SK-N-SH treated with all-trans-retinoic acid at 6 μM for 48 hours (cell line): ENCODE measurements at regions not wholly inside any gene's neighbourhood (a gene's known extent, or its start where the extent isn't known, plus 50 kb on each side); places are given as distances from the start of the nearest gene placed in this dataset.

ENCODE experiments used
- ATAC-seq: fragments of 200-7000 bp; cut with Tn5 transposase; 3 replicates; pipeline ENCODE4 v1.9.1; 2020; ENCODE audit warnings: mild to moderate bottlenecking, moderate library complexity
- ARNTL ChIP-seq: fragments of 450-650 bp; formaldehyde crosslinking; IDR thresholded peaks from 2 replicates; pipeline ENCODE4 v1.5.0; 2020; ENCODE audit warnings: low read depth, mild to moderate bottlenecking, moderate library complexity, borderline replicate concordance
- BACH2 ChIP-seq: fragments of 250-450 bp; sonication (Bioruptor Pico); IDR thresholded peaks from 2 replicates; pipeline ENCODE4 v1.9.0; 2021; ENCODE audit warnings: mild to moderate bottlenecking, borderline replicate concordance
- CSDC2 ChIP-seq: fragments of 250-450 bp; sonication (Bioruptor Pico); IDR thresholded peaks from 2 replicates; pipeline ENCODE4 v1.5.0; 2020; ENCODE audit warnings: mild to moderate bottlenecking, moderate library complexity
- ESRRG ChIP-seq: fragments of 250-450 bp; sonication (Bioruptor Pico); IDR thresholded peaks from 2 replicates; pipeline ENCODE4 v1.6.1; 2021; ENCODE audit warnings: mild to moderate bottlenecking
- GLIS3 ChIP-seq: fragments of 250-450 bp; sonication (Bioruptor Pico); IDR thresholded peaks from 2 replicates; pipeline ENCODE4 v1.5.0; 2020; ENCODE audit warnings: mild to moderate bottlenecking, moderate library complexity
- ISL1 ChIP-seq: fragments of 250-450 bp; sonication (Bioruptor Pico); IDR thresholded peaks from 2 replicates; pipeline ENCODE4 v2.1.2; 2022; ENCODE audit warnings: mild to moderate bottlenecking, moderate library complexity
- OSR1 ChIP-seq: fragments of 250-450 bp; sonication (Bioruptor Pico); IDR thresholded peaks from 2 replicates; pipeline ENCODE4 v1.8.0; 2022; ENCODE audit warnings: moderate library complexity, mild to moderate bottlenecking, inconsistent platforms
- RARB ChIP-seq: fragments of 250-450 bp; sonication (Bioruptor Pico); IDR thresholded peaks from 2 replicates; pipeline ENCODE4 v1.8.0; 2021; ENCODE audit warnings: mild to moderate bottlenecking, moderate library complexity
- SNAI2 ChIP-seq: fragments of 250-450 bp; sonication (Bioruptor Pico); IDR thresholded peaks from 2 replicates; pipeline ENCODE4 v1.5.0; 2020; ENCODE audit warnings: mild to moderate bottlenecking, moderate library complexity
- TCF4 ChIP-seq: fragments of 250-450 bp; sonication (Bioruptor Pico); IDR thresholded peaks from 2 replicates; pipeline ENCODE4 v1.8.0; 2021; ENCODE audit warnings: mild to moderate bottlenecking, moderate library complexity, borderline replicate concordance
- TOX ChIP-seq: fragments of 250-450 bp; sonication (Bioruptor Pico); IDR thresholded peaks from 2 replicates; pipeline ENCODE4 v1.8.0; 2021; ENCODE audit warnings: mild to moderate bottlenecking, moderate library complexity, borderline replicate concordance
- ZC3H10 ChIP-seq: fragments of 250-450 bp; sonication (Bioruptor Pico); IDR thresholded peaks from 2 replicates; pipeline ENCODE4 v1.5.1; 2021; ENCODE audit warnings: mild to moderate bottlenecking, moderate library complexity
- ZFP3 ChIP-seq: fragments of 250-450 bp; sonication (Bioruptor Pico); IDR thresholded peaks from 2 replicates; pipeline ENCODE4 v1.5.0; 2020; ENCODE audit warnings: mild to moderate bottlenecking, moderate library complexity
- ZFP30 ChIP-seq: fragments of 450-650 bp; formaldehyde crosslinking; IDR thresholded peaks from 2 replicates; pipeline ENCODE4 v1.5.0; 2022; ENCODE audit warnings: mild to moderate bottlenecking, moderate library complexity
- ZNF565 ChIP-seq: fragments of 450-650 bp; formaldehyde crosslinking; conservative IDR thresholded peaks from 2 replicates; pipeline ENCODE4 v1.5.0; 2020; ENCODE audit warnings: low read depth, mild to moderate bottlenecking, moderate library complexity
- ZNF70 ChIP-seq: fragments of 450-650 bp; formaldehyde crosslinking; IDR thresholded peaks from 2 replicates; pipeline ENCODE4 v1.5.0; 2020; ENCODE audit warnings: mild to moderate bottlenecking, moderate library complexity
- ZNF8 ChIP-seq: fragments of 450-650 bp; formaldehyde crosslinking; IDR thresholded peaks from 2 replicates; pipeline ENCODE4 v1.5.0; 2020; ENCODE audit warnings: mild to moderate bottlenecking, moderate library complexity
- TF ChIP-seq, protein P1 (sequence below): fragments of 250-450 bp; sonication (Bioruptor Pico); IDR thresholded peaks from 2 replicates; pipeline ENCODE4 v1.8.0; 2020; ENCODE audit warnings: mild to moderate bottlenecking, moderate library complexity, borderline replicate concordance
- TF ChIP-seq, protein P2 (sequence below): fragments of 250-450 bp; sonication (Bioruptor Pico); IDR thresholded peaks from 2 replicates; pipeline ENCODE4 v1.5.1; 2020; ENCODE audit warnings: low read depth, mild to moderate bottlenecking, moderate library complexity
- TF ChIP-seq, protein P3 (sequence below): fragments of 250-450 bp; sonication (Bioruptor Pico); IDR thresholded peaks from 2 replicates; pipeline ENCODE4 v1.8.0; 2021; ENCODE audit warnings: low read depth, mild to moderate bottlenecking, moderate library complexity, borderline replicate concordance
- TF ChIP-seq, protein P4 (sequence below): fragments of 250-450 bp; sonication (Bioruptor Pico); IDR thresholded peaks from 2 replicates; pipeline ENCODE4 v1.5.0; 2020; ENCODE audit warnings: mild to moderate bottlenecking, moderate library complexity

DNA sequence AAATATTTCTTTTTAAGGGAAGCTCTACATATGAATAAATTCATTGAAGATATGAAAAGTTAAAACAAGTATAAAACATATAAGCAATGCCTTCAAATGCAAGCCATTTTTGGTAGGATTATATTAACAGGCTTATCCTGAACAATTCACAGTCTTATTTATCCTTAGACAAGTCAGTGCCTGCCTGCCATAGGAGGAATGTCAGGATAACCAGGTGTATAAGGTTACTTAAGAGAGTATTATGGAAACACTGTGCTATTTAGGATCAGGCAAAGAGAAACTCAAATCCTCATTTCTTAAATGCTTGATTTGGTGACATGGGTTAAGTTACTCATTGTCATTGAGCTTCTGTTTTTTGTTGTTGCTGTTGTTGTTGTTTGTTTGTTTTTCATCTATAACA is 2029.9 kb upstream of the AGA start:
- no peak for ATAC-seq
- no peak for TF ChIP-seq GLIS3
- TF ChIP-seq, protein P1, sequence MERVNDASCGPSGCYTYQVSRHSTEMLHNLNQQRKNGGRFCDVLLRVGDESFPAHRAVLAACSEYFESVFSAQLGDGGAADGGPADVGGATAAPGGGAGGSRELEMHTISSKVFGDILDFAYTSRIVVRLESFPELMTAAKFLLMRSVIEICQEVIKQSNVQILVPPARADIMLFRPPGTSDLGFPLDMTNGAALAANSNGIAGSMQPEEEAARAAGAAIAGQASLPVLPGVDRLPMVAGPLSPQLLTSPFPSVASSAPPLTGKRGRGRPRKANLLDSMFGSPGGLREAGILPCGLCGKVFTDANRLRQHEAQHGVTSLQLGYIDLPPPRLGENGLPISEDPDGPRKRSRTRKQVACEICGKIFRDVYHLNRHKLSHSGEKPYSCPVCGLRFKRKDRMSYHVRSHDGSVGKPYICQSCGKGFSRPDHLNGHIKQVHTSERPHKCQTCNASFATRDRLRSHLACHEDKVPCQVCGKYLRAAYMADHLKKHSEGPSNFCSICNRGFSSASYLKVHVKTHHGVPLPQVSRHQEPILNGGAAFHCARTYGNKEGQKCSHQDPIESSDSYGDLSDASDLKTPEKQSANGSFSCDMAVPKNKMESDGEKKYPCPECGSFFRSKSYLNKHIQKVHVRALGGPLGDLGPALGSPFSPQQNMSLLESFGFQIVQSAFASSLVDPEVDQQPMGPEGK = no peak
- TF ChIP-seq TCF4 (CRISPR knock-in tag) = no peak
- TF ChIP-seq BACH2 (CRISPR knock-in tag) = no peak
- no peak for TF ChIP-seq ARNTL
- no peak for TF ChIP-seq ZFP3 (CRISPR knock-in tag)
- no peak for TF ChIP-seq CSDC2 (CRISPR knock-in tag)

DNA sequence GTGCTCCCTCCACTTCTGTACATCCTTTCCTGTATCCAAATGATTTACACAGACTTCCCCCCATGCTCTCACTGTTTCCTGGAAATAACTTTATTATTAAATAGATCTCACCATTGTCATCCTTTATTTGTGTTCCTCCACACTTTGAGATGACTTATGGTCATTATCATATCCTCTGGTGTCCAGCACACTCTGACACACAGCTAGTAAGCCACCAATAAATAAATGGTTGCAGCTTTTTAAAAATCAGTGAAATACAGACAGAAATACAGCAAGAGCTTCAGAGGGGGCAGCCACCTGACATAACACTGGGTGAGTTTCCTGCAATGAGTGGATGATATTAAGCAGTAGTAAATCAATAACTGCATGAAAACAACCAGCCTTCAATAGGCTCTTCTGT is 2036.4 kb upstream of the AGA start:
- ATAC-seq = no peak
- TF ChIP-seq TCF4 (CRISPR knock-in tag) (no peak), ZFP30 (CRISPR knock-in tag) (no peak), ZNF8 (CRISPR knock-in tag) (no peak), SNAI2 (CRISPR knock-in tag) (no peak), GLIS3 (no peak), CSDC2 (CRISPR knock-in tag) (no peak), ISL1 (CRISPR knock-in tag) (no peak), ZNF565 (CRISPR knock-in tag) (no peak), ZC3H10 (CRISPR knock-in tag) (no peak), RARB (CRISPR knock-in tag) (no peak), TOX (CRISPR knock-in tag) (no peak), BACH2 (CRISPR knock-in tag) (no peak), ARNTL (no peak), ESRRG (CRISPR knock-in tag) (no peak)
- TF ChIP-seq, protein P2, sequence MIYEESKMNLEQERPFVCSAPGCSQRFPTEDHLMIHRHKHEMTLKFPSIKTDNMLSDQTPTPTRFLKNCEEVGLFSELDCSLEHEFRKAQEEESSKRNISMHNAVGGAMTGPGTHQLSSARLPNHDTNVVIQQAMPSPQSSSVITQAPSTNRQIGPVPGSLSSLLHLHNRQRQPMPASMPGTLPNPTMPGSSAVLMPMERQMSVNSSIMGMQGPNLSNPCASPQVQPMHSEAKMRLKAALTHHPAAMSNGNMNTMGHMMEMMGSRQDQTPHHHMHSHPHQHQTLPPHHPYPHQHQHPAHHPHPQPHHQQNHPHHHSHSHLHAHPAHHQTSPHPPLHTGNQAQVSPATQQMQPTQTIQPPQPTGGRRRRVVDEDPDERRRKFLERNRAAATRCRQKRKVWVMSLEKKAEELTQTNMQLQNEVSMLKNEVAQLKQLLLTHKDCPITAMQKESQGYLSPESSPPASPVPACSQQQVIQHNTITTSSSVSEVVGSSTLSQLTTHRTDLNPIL (CRISPR knock-in tag) = no peak
- TF ChIP-seq, protein P3, sequence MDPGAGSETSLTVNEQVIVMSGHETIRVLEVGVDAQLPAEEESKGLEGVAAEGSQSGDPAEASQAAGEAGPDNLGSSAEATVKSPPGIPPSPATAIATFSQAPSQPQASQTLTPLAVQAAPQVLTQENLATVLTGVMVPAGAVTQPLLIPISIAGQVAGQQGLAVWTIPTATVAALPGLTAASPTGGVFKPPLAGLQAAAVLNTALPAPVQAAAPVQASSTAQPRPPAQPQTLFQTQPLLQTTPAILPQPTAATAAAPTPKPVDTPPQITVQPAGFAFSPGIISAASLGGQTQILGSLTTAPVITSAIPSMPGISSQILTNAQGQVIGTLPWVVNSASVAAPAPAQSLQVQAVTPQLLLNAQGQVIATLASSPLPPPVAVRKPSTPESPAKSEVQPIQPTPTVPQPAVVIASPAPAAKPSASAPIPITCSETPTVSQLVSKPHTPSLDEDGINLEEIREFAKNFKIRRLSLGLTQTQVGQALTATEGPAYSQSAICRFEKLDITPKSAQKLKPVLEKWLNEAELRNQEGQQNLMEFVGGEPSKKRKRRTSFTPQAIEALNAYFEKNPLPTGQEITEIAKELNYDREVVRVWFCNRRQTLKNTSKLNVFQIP (CRISPR knock-in tag) = no peak
- TF ChIP-seq, protein P4, sequence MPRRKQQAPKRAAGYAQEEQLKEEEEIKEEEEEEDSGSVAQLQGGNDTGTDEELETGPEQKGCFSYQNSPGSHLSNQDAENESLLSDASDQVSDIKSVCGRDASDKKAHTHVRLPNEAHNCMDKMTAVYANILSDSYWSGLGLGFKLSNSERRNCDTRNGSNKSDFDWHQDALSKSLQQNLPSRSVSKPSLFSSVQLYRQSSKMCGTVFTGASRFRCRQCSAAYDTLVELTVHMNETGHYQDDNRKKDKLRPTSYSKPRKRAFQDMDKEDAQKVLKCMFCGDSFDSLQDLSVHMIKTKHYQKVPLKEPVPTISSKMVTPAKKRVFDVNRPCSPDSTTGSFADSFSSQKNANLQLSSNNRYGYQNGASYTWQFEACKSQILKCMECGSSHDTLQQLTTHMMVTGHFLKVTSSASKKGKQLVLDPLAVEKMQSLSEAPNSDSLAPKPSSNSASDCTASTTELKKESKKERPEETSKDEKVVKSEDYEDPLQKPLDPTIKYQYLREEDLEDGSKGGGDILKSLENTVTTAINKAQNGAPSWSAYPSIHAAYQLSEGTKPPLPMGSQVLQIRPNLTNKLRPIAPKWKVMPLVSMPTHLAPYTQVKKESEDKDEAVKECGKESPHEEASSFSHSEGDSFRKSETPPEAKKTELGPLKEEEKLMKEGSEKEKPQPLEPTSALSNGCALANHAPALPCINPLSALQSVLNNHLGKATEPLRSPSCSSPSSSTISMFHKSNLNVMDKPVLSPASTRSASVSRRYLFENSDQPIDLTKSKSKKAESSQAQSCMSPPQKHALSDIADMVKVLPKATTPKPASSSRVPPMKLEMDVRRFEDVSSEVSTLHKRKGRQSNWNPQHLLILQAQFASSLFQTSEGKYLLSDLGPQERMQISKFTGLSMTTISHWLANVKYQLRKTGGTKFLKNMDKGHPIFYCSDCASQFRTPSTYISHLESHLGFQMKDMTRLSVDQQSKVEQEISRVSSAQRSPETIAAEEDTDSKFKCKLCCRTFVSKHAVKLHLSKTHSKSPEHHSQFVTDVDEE (CRISPR knock-in tag) = no peak

DNA sequence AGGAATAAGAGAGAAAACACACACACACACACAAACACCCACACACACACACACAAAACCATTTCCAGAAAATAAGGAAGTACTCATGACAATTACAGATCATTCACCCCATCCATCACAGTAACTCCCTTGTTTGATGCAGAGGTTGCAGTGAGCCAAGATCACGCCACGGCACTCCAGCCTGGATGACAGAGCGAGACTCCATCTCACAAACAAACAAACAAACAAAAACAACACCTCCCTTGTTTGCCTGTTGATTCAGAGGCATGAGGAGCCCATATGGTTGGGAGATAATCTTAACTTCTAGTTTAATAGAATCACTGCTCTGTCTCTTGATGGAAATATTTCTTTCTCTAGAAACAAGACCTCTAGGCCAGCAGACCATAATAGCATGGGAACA is 2043.5 kb upstream of the AGA start:
- ATAC-seq = no peak
- no peak for TF ChIP-seq ZNF70
- TF ChIP-seq, protein P1 = no peak
- no peak for TF ChIP-seq TOX (CRISPR knock-in tag)
- TF ChIP-seq ZNF565 (CRISPR knock-in tag) = no peak
- no peak for TF ChIP-seq CSDC2 (CRISPR knock-in tag)
- TF ChIP-seq, protein P3 (CRISPR knock-in tag) = no peak
- TF ChIP-seq BACH2 (CRISPR knock-in tag) = no peak
- no peak for TF ChIP-seq OSR1 (CRISPR knock-in tag)
- TF ChIP-seq, protein P2 (CRISPR knock-in tag) = no peak
- no peak for TF ChIP-seq ZFP3 (CRISPR knock-in tag)
- no peak for TF ChIP-seq ESRRG (CRISPR knock-in tag)
- TF ChIP-seq ZC3H10 (CRISPR knock-in tag) = no peak
- TF ChIP-seq SNAI2 (CRISPR knock-in tag) = no peak
